Activated naive CD4-positive, alpha-beta T cell treated with anti-CD3 and anti-CD28 coated beads, Interleukin-2, amount 50 U/mL, for 24 hours (primary cell): ENCODE measurements at regions not wholly inside any gene's neighbourhood (a gene's known extent, or its start where the extent isn't known, plus 50 kb on each side); places are given as distances from the start of the nearest gene placed in this dataset.
"Not testable (repeated sequence)": the region's sequence is repeated elsewhere in the genome, so short reads cannot be mapped to it uniquely, and the experiment has no call there.

Experiments
- H3K27ac Mint-ChIP-seq: one replicate; pipeline ENCODE4 v1.8.0; 2021; ENCODE audit warnings: mild to moderate bottlenecking, mixed read lengths
- H3K27me3 Mint-ChIP-seq: one replicate; pipeline ENCODE4 v1.8.0; 2021; ENCODE audit warnings: mixed read lengths
- H3K36me3 Mint-ChIP-seq: one replicate; pipeline ENCODE4 v1.8.0; 2021; ENCODE audit warnings: mixed read lengths
- H3K4me1 Mint-ChIP-seq: one replicate; pipeline ENCODE4 v1.8.0; 2021; ENCODE audit warnings: mixed read lengths
- H3K4me3 Mint-ChIP-seq: one replicate; pipeline ENCODE4 v1.8.0; 2021; ENCODE audit warnings: mild to moderate bottlenecking, mixed read lengths
- H3K9me3 Mint-ChIP-seq: one replicate; pipeline ENCODE4 v1.8.0; 2021; ENCODE audit warnings: mixed read lengths

DNA sequence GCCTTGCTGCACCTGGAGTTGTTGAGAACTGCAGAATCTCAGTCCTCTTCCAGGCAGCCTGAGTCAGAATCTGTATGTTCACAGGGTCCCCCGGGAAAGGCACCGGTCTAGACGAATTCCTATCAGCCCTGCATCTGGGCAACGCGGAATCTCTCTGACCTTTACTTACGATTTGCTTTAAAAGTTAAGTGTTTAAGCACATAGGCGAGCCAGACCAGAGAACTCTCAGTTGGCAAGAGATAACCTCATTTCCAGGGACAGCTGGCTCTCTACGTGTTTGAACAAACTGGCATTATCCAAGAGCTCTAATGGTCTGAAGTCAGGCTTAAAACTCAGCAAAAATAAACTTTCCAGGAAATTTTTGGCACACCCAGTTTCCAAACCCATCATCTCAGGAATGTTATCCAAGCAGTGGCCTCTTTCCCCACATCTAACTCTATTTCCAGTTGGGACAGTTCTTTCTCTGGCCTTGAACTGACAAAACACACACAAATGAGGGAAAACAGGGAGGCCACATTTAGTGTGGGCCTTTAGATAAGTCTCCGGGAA is 53.4 kb downstream of the HES1 start:
- no peaks in the 10 kb centered on the region for H3K36me3 Mint-ChIP-seq
- no peaks in the 10 kb centered on the region for H3K9me3 Mint-ChIP-seq
- no peak overlapping the region for H3K4me3 Mint-ChIP-seq
- peaks cover 10% of the 10 kb centered on the region for H3K4me1 Mint-ChIP-seq
- no peaks in the 10 kb centered on the region for H3K27me3 Mint-ChIP-seq
- H3K27ac Mint-ChIP-seq = no peak overlapping the region

DNA sequence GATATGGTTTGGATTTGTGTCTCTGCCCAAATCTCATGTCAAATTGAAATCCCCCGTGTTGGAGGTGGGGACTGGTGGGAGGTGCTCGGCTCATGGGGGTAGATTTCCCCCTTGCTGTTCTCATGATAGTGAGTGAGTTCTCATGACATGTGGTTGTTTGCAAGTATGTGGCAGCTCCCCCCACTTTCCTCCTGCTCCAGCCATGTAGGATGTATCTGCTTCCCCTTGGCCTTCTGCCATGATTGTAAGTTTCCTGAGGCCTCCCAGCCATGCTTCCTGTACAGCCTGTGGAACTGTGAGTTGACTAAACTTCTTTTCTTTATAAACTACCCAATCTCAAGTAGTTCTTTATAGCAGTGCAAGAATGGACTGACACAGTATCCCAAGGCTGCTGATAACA is 55.9 kb downstream of the HES1 start:
- H3K27ac Mint-ChIP-seq, H3K36me3 Mint-ChIP-seq, H3K27me3 Mint-ChIP-seq, H3K9me3 Mint-ChIP-seq, H3K4me3 Mint-ChIP-seq: not testable (repeated sequence)
- peaks cover 19% of the 10 kb centered on the region for H3K4me1 Mint-ChIP-seq

DNA sequence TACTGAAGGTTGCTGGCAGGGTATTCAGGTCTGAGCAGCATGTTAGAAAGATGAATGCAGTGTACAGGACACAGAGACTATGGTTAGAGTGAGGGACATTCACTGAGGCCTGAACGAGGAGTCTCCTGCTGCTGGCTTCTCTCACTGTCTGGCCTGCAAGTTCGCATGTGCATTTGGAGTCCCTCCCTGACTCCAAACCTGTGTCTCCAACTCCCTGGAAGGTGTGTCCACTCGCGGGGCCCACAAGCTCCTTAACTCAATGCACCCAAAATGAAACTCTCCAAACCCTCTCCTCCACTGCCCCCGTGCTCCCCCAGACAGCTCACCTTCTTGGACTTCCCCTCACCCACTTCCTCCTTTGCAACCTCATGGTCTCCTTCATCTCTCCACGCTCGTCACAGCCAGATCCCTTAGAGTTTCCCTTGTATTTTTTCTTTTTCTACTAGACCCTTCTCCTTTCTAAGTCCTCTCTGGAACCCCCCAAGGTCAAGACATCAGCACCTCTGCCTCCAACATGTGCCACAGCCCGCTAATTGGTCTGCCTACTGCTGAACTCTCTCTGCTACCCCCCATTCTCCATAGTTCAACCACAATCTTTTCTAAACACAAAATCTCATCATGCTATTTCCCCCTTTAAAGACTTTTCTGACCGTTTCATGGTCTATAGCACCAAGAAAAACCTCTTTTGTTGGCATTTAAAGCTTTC is 58.3 kb downstream of the HES1 start:
- H3K27ac Mint-ChIP-seq = no peak overlapping the region
- H3K27me3 Mint-ChIP-seq = no peaks in the 10 kb centered on the region
- H3K4me1 Mint-ChIP-seq = peaks cover 19% of the 10 kb centered on the region
- H3K9me3 Mint-ChIP-seq = no peaks in the 10 kb centered on the region
- H3K4me3 Mint-ChIP-seq = no peak overlapping the region
- H3K36me3 Mint-ChIP-seq = no peaks in the 10 kb centered on the region

DNA sequence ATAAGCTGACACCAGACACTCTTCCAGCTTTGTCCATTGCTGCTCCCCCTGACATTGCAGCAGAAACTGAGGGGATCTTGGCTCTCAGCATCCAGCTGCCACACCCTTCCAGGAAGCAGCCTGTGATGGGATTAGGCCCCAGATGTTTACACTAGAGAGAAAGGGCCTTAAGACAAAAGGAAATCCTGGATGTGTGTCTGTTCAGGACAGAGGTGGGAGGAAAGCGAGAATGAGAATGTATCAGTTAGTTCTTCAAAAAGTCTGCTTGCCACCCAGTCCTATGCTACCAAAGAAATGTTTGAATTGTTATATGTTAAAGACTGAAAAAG is 58.8 kb downstream of the HES1 start:
- no peaks in the 10 kb centered on the region for H3K27me3 Mint-ChIP-seq
- no peaks in the 10 kb centered on the region for H3K9me3 Mint-ChIP-seq
- peaks cover 19% of the 10 kb centered on the region for H3K4me1 Mint-ChIP-seq
- H3K27ac Mint-ChIP-seq = no peak overlapping the region
- no peaks in the 10 kb centered on the region for H3K36me3 Mint-ChIP-seq
- H3K4me3 Mint-ChIP-seq = no peak overlapping the region

DNA sequence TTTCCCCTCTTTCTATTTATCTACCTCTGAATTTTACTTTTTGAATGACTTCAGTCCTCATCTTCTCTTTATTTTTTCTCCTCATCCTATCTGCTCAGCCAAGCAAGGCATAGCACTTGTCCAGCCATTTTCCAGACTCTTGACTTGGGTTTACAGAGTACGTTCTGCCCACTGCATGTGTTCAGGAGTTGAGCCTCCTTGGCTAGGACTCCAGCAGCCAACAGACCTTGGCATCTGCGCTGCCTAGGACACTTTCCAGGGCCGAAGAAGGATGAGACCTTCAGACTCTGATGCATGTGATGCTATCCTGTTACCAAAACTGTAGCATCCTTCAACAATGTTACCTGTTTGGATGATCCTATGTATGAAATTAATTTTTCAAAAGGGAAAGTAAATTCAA is 59.7 kb downstream of the HES1 start:
- H3K27me3 Mint-ChIP-seq = no peaks in the 10 kb centered on the region
- H3K36me3 Mint-ChIP-seq = no peaks in the 10 kb centered on the region
- no peaks in the 10 kb centered on the region for H3K9me3 Mint-ChIP-seq
- H3K27ac Mint-ChIP-seq = no peak overlapping the region
- peaks cover 19% of the 10 kb centered on the region for H3K4me1 Mint-ChIP-seq
- no peak overlapping the region for H3K4me3 Mint-ChIP-seq

- H3K27ac Mint-ChIP-seq = no peak overlapping the region
- H3K4me1 Mint-ChIP-seq = peaks cover 19% of the 10 kb centered on the region
- H3K36me3 Mint-ChIP-seq = no peaks in the 10 kb centered on the region
- H3K4me3 Mint-ChIP-seq = no peak overlapping the region
- no peaks in the 10 kb centered on the region for H3K27me3 Mint-ChIP-seq
- no peaks in the 10 kb centered on the region for H3K9me3 Mint-ChIP-seq
These were observed 60.9 kb downstream of the HES1 start for GRCh38 chr3:194196876-194197275.

GRCh38 chr3:194197396-194197960 is 61.5 kb downstream of the HES1 start:
- Mint-ChIP-seq H3K36me3 (no peaks in the 10 kb centered on the region), H3K27me3 (no peaks in the 10 kb centered on the region), H3K4me3 (no peak overlapping the region), H3K4me1 (peaks cover 19% of the 10 kb centered on the region), H3K9me3 (no peaks in the 10 kb centered on the region), H3K27ac (no peak overlapping the region)

DNA sequence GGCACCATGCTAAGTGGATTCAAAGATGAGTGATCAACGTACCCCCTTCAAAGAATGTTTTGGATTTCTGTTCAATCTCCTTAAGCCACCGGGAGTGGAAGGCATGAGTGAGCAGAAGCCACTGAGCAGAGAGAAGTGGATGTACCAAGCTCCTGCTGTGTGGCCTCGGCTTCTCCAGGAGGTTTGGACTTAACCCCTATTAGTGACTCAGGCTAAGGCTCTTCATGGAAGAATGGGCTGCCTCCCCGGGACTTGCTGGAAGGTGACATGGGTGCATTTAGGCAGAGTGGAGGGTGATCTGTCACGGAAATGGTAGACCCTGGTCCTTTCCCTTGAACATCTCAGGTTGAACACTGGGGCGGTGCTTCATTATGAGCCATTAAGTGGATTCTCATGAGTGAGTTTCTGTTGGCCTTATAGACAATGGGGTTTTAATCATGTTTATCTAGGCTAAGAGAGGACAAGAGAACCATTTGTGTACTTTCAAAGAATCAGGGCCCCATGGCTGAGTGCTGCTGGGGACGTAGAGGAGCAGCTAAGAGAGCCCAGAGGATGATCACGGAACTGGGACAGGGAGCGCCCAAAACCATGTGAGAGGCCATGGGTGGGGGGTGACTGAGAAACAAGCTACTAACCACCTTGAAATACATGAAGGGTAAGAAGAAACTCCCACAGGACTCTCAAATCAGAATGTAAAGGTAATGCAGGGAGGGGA is 62.2 kb downstream of the HES1 start:
- Mint-ChIP-seq H3K4me3 (no peak overlapping the region), H3K4me1 (peaks cover 18% of the 10 kb centered on the region), H3K27ac (no peak overlapping the region), H3K36me3 (no peaks in the 10 kb centered on the region), H3K27me3 (no peaks in the 10 kb centered on the region), H3K9me3 (no peaks in the 10 kb centered on the region)

DNA sequence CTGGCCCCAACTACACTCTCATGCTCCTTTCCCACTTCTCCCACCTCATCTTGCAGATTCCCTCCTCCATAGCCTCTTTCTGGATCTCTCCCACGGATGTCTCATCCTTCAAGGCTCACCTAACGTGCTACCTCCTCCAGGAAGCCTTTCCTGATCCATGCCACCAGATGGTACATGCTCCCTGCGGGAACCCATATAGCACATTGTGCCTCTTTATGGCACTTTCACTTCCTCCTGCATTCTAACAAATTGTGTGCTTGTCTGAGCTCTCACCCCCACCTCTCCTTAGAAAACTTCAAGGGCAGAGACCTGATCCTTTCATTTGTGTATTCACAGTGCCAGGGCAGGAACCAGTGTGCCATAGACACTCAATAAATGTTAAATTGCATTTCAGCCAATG is 63.0 kb downstream of the HES1 start:
- no peaks in the 10 kb centered on the region for H3K36me3 Mint-ChIP-seq
- H3K27ac Mint-ChIP-seq = no peak overlapping the region
- no peak overlapping the region for H3K4me3 Mint-ChIP-seq
- H3K9me3 Mint-ChIP-seq = no peaks in the 10 kb centered on the region
- H3K4me1 Mint-ChIP-seq = peaks cover 18% of the 10 kb centered on the region
- H3K27me3 Mint-ChIP-seq = peaks cover 5% of the 10 kb centered on the region

- peaks cover 17% of the 10 kb centered on the region for H3K4me1 Mint-ChIP-seq
- no peak overlapping the region for H3K27ac Mint-ChIP-seq
- no peak overlapping the region for H3K4me3 Mint-ChIP-seq
- no peaks in the 10 kb centered on the region for H3K9me3 Mint-ChIP-seq
- peaks cover 11% of the 10 kb centered on the region for H3K27me3 Mint-ChIP-seq
- H3K36me3 Mint-ChIP-seq = no peaks in the 10 kb centered on the region
These were observed 64.6 kb downstream of the HES1 start for GRCh38 chr3:194200422-194201081.

DNA sequence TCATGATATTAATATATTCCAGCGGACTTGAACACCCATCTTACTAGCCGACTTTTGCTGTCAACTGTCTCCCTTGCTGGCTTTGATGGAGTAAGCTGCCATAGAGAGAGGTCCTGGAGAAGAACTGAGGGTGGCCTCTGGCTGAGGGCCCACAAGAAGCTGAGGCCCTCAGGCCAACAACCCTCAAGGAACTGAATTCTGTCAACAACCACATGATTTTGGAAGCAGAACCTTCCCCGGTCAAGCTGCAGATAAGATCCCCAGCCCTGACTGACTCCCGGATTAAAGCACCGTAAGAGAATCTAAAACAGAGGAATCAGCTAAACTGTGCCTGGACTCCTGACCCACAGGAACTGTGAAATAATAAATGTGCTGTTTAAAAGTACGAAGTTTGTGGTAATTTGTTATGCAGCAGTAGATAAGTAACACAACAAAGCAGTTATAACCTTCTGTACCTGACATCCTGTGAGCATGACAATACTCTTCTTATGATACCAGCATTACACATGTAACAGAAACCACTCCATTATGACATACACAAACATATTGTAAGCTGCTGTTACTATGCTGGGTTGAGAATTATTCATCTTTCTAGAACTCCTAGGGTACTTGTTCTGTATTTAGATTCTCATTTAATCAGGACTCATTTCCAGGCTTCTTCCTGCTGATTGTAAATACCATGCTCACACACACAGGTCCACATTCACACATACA is 66.2 kb downstream of the HES1 start:
- Mint-ChIP-seq H3K36me3 (no peaks in the 10 kb centered on the region), H3K4me1 (peaks cover 23% of the 10 kb centered on the region), H3K27ac (no peak overlapping the region), H3K4me3 (no peak overlapping the region), H3K9me3 (no peaks in the 10 kb centered on the region), H3K27me3 (peaks cover 11% of the 10 kb centered on the region)

DNA sequence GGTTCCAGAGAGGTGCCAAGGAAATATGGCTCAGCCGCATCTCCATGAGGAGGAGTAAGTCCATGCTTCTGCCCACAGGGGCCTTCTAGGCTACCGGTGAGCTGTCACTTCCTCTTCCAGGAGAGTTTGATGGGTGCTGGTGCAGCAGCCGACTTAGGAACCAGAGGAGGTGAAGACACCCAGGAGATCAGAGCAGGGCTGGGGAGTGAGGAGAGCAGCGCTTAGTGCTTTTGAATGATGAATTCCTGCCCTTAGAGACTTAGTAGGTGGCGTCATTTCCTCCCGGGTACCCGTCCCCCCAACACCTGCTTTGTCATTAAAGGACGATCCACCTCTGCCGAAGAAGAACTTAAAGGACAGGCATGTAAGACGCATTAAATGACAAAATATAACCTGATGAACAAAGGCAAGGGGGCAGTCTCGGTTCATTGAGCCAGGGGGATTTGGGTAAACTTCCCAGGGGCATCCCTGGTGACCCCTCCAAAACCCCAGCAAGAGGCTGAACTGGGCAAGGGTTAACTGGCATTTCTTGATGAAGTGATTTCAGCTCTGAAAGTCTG is 67.6 kb downstream of the HES1 start:
- peak overlapping the region; percentile 32 for H3K27ac Mint-ChIP-seq
- H3K27me3 Mint-ChIP-seq = peaks cover 11% of the 10 kb centered on the region
- no peaks in the 10 kb centered on the region for H3K36me3 Mint-ChIP-seq
- no peaks in the 10 kb centered on the region for H3K9me3 Mint-ChIP-seq
- peaks cover 23% of the 10 kb centered on the region for H3K4me1 Mint-ChIP-seq
- H3K4me3 Mint-ChIP-seq = peak overlapping the region; percentile 84

DNA sequence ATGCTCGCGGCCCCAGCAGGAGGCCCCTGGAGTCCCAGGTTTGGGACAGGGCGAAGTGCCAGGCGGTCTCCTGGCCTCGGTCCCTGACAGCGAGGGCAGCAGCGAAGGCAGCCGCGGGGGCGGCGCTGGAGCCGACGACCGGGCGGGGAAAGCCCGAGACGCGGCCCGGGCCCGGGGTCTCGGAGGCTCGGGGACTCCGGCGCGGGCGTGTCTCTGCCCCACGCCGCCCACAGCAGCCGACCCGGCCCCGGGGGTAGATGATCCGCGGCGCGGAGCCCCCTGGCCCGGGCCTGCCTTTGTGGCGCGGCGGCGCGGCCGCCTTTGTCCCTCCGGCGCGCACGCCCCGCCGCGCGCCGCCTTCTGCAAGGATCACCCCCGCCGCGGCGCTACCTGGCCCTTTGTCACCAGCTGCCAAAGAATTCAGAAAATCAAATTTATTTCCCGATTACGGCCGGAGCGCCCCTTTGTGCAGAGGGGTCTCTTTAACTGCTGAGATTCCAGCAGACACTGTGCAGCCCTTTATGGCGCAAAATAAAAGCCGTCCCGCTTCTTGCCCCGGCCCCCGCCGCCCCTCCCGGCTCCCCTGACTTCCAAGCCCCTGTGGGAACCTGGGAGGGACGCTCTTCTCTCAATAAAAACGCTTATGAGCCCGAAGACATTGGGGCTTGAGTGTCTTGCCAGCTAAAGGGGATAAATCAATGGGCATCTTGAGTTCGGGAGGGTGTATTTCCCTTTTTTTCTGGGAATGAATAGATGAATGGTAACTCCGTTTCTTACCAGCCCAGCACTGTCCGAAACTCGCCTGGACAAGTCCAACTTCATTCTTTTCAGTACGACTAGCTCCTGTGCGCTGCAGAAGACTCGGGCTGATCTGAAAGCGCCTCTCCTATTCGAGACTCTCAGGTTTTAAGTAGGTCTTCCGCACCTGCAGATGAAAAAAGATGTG is 68.4 kb downstream of the HES1 start:
- peak overlapping the region; percentile 32 for H3K27ac Mint-ChIP-seq
- peaks cover 11% of the 10 kb centered on the region for H3K27me3 Mint-ChIP-seq
- H3K4me1 Mint-ChIP-seq = peaks cover 23% of the 10 kb centered on the region
- H3K9me3 Mint-ChIP-seq = no peaks in the 10 kb centered on the region
- peak overlapping the region; percentile 84 for H3K4me3 Mint-ChIP-seq
- H3K36me3 Mint-ChIP-seq = no peaks in the 10 kb centered on the region

DNA sequence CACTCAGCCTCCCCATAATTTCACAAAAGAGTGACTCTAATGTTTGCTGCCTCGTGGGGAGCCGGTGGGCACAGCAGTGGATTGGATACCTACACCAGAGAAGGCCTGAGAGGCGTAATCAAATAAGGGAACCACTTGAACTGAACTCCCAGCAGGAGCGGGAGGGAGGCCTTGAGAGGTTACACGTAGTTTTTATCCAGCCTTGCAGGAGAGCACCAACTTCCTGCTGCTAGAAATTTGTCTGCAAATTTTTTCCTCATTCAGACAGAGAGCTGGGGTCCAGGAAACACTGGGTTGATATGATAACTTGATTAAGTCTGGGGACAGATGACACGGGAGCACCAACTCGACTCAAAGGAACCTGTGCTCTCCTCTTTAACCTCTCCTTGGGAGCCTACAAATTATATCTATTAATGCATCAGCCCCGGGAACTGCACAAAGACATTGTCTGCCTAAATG is 69.8 kb downstream of the HES1 start:
- Mint-ChIP-seq H3K4me1 (peaks cover 23% of the 10 kb centered on the region), H3K27me3 (peaks cover 11% of the 10 kb centered on the region), H3K9me3 (no peaks in the 10 kb centered on the region), H3K27ac (no peak overlapping the region), H3K4me3 (peak overlapping the region; percentile 35), H3K36me3 (no peaks in the 10 kb centered on the region)
